Skeletal muscle tissue (tissue), 3 donors: ENCODE measurements at regions not wholly inside any gene's neighbourhood (a gene's known extent, or its start where the extent isn't known, plus 50 kb on each side); places are given as distances from the start of the nearest gene placed in this dataset.
"Not testable (repeated sequence)": the region's sequence is repeated elsewhere in the genome, so short reads cannot be mapped to it uniquely, and the experiment has no call there.

Experiments used
- H3K27ac ChIP-seq: one replicate; pipeline ENCODE4 v1.7.0; 2013; ENCODE audit warnings: mild to moderate bottlenecking, low read depth, low read length, inconsistent platforms
- H3K27me3 ChIP-seq, 3 donors: one replicate each; pipeline ENCODE4 v1.7.0; 2013; ENCODE audit warnings: low read length in 3 of 3; ENCODE audit not compliant: control insufficient read depth in 3 of 3, insufficient read depth in 3 of 3
- H3K36me3 ChIP-seq, 3 donors: one replicate each; pipeline ENCODE4 v1.7.0; 2013; ENCODE audit warnings: low read length in 3 of 3; ENCODE audit not compliant: control insufficient read depth in 3 of 3, insufficient read depth in 3 of 3
- H3K4me1 ChIP-seq, 3 donors: one replicate each; pipeline ENCODE4 v1.7.0; 2013; ENCODE audit warnings: low read length in 3 of 3, mild to moderate bottlenecking in 3 of 3; ENCODE audit not compliant: control insufficient read depth in 3 of 3, insufficient read depth in 3 of 3
- H3K4me3 ChIP-seq, 3 donors: one replicate each; pipeline ENCODE4 v1.7.0; 2013; ENCODE audit warnings: low read length in 3 of 3
- H3K9ac ChIP-seq, 3 donors: one replicate each; pipeline ENCODE4 v1.7.0; 2013; ENCODE audit warnings: low read length in 3 of 3, mild to moderate bottlenecking in 3 of 3, moderate library complexity in 2 of 3, low read depth in 1 of 3
- H3K9me3 ChIP-seq, 3 donors: one replicate each; pipeline ENCODE4 v1.7.0; 2013; ENCODE audit warnings: low read length in 3 of 3; ENCODE audit not compliant: control insufficient read depth in 3 of 3
- donor health status: Osteomylitis.

- no peak overlapping the region for H3K27ac ChIP-seq
- H3K9me3 ChIP-seq, result no peaks in the 10 kb centered on the region
- H3K9ac ChIP-seq, result no peak overlapping the region
- no peaks in the 10 kb centered on the region for H3K27me3 ChIP-seq
- H3K4me3 ChIP-seq, result no peak overlapping the region
- no peaks in the 10 kb centered on the region for H3K4me1 ChIP-seq
- H3K36me3 ChIP-seq, result no peaks in the 10 kb centered on the region
These were observed 429.4 kb upstream of the DIPK2B start for GRCh38 chrX:45630078-45630477.

- H3K9me3 ChIP-seq, result no peaks in the 10 kb centered on the region
- no peak overlapping the region for H3K27ac ChIP-seq
- no peak overlapping the region for H3K4me3 ChIP-seq
- H3K9ac ChIP-seq, result no peak overlapping the region
- no peaks in the 10 kb centered on the region for H3K36me3 ChIP-seq
- no peaks in the 10 kb centered on the region for H3K4me1 ChIP-seq
- H3K27me3 ChIP-seq, result peaks cover 0 to 5% (median 0%) of the 10 kb centered on the region in 3 donors
These were observed 427.4 kb upstream of the DIPK2B start for GRCh38 chrX:45628041-45628440.

DNA sequence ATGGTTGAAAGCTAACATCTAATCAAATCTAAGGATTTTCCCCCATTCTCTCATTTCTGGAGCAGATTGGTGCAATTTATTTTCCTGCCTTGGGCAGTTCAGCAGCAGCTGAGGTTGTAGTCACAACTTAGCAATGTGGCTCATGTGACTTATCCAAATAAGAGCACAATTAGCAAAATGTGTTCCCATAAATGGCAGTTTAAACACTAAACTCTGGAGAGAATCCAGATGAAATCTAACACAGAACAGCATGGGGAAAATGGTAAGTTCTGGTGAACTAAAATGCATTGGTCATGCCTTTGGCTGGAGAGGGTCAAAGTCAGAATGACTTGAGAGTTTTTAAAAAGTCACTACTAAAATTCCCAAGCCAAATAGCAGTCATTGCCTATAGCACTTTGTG lies 422.6 kb upstream of the DIPK2B start:
- no peak overlapping the region for H3K27ac ChIP-seq
- H3K4me3 ChIP-seq, result no peak overlapping the region
- no peaks in the 10 kb centered on the region for H3K9me3 ChIP-seq
- no peaks in the 10 kb centered on the region for H3K36me3 ChIP-seq
- peaks cover 0 to 5% (median 0%) of the 10 kb centered on the region in 3 donors for H3K27me3 ChIP-seq
- no peak overlapping the region for H3K9ac ChIP-seq
- no peaks in the 10 kb centered on the region for H3K4me1 ChIP-seq

GRCh38 chrX:45622538-45622937 lies 421.9 kb upstream of the DIPK2B start:
- no peaks in the 10 kb centered on the region for H3K9me3 ChIP-seq
- no peak overlapping the region for H3K4me3 ChIP-seq
- no peak overlapping the region for H3K9ac ChIP-seq

GRCh38 chrX:45622042-45622423 lies 421.4 kb upstream of the DIPK2B start:
- no peak overlapping the region for H3K9ac ChIP-seq
- no peak overlapping the region for H3K4me3 ChIP-seq
- peaks cover 0 to 5% (median 0%) of the 10 kb centered on the region in 3 donors for H3K27me3 ChIP-seq
- H3K36me3 ChIP-seq, result no peaks in the 10 kb centered on the region
- no peaks in the 10 kb centered on the region for H3K4me1 ChIP-seq
- no peaks in the 10 kb centered on the region for H3K9me3 ChIP-seq
- H3K27ac ChIP-seq, result no peak overlapping the region

More at GRCh38 chrX:45622538-45622937, 421.9 kb upstream of the DIPK2B start:
- Histone ChIP-seq H3K36me3 (no peaks in the 10 kb centered on the region), H3K27ac (no peak overlapping the region), H3K4me1 (no peaks in the 10 kb centered on the region), H3K27me3 (peaks cover 0 to 5% (median 0%) of the 10 kb centered on the region in 3 donors)

DNA sequence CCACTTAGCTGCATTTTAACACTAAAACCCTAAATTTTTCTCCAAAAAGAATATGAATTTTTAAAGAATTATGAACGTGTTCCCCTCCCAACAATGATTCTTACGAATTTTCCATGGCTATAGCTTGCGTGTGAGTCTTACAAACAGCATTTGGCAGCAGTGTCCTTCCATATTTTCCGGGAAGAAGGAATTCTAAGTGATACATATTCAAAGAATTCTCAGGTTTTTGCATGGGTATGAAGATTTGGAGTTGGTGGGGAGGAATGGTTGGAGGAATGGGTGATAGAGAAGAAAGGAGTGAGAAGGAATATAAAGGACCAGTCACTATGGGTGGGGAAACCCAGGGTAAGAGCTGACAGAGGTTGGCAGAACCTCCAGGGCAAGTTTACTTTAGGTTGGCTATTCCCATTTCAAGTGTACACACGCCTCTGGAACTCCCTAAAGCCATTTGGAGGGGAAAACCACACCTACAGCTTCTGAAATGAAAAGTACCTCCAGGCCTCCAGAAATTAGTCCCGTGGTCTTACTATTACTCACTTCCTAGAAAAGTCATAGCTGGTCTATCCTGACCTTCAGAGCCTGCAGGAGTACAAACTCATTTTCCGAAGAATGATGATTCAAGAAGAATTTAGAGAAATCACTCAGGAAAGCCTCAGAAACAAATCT lies 420.8 kb upstream of the DIPK2B start:
- no peak overlapping the region for H3K27ac ChIP-seq
- no peaks in the 10 kb centered on the region for H3K9me3 ChIP-seq
- H3K4me3 ChIP-seq, result no peak overlapping the region
- H3K36me3 ChIP-seq, result no peaks in the 10 kb centered on the region
- H3K9ac ChIP-seq, result no peak overlapping the region
- no peaks in the 10 kb centered on the region for H3K4me1 ChIP-seq
- peaks cover 0 to 5% (median 0%) of the 10 kb centered on the region in 3 donors for H3K27me3 ChIP-seq

DNA sequence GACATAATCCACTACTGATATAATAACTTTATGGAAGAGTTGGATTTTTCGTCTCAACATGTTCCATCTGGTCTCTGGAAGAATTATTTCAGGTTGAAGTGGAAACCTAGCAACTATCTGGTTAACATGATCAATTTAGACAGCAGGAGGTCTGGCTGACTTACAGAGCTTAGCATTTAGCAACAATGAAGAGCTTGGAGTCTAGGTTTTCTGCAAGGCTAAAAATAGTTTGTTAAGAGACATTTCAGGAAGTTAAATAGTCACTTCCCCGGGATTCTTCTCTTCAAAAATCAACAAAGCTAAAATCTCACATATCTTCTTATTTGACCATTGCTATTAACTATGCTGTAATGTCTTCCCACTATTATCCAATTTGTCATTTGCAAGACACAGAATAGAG lies 418.6 kb upstream of the DIPK2B start:
- Histone ChIP-seq H3K4me3 (no peak overlapping the region), H3K27me3 (peaks cover 0 to under 1% (median 0%) of the 10 kb centered on the region in 3 donors), H3K9me3 (no peaks in the 10 kb centered on the region), H3K27ac (no peak overlapping the region), H3K36me3 (no peaks in the 10 kb centered on the region), H3K4me1 (no peaks in the 10 kb centered on the region), H3K9ac (no peak overlapping the region)

DNA sequence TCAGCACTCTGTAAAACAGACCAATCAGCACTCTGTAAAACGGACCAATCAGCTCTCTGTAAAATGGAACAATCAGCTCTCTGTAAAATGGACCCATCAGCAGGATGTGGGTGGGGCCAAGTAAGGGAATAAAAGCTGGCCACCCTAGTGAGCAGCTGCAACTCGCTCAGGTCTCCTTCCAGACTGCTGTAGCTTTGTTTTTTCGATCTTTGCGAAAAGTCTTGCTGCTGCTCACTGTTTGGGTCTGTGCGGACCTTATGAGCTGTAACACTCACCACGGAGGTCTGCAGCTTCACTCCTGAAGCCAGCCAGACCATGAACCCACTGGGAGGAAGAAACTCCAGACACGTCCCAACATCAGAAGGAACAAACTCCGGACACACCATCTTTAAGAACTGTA lies 414.9 kb upstream of the DIPK2B start:
- not testable (repeated sequence) for H3K4me3 ChIP-seq, H3K27ac ChIP-seq, H3K36me3 ChIP-seq, H3K4me1 ChIP-seq, H3K9me3 ChIP-seq, H3K9ac ChIP-seq, H3K27me3 ChIP-seq

GRCh38 chrX:45614853-45615252 lies 414.2 kb upstream of the DIPK2B start:
- Histone ChIP-seq H3K9ac (no peak overlapping the region), H3K36me3 (no peaks in the 10 kb centered on the region), H3K27ac (no peak overlapping the region), H3K4me3 (no peak overlapping the region), H3K4me1 (no peaks in the 10 kb centered on the region), H3K27me3 (no peaks in the 10 kb centered on the region), H3K9me3 (no peaks in the 10 kb centered on the region)

DNA sequence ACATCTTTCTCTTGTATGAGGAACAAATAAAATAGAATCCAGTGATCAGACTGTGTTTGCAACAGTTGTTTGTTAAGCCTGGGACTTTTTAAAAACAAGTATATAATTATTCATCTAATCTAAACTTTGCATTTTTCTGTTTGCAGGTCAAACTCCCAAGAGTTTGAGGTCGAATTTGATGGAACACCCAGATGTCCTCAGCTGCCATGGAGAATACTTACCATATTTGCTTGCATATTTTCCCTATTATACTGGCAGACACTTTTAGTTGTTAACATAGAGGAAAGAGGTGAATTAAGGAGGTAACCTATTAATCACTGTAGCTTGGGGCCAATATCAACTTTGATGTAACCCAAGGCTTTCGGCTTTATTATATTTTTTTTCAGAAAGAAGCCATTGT lies 401.5 kb upstream of the DIPK2B start:
- H3K9me3 ChIP-seq, result peaks cover 0 to 2% (median 0%) of the 10 kb centered on the region in 3 donors
- H3K4me1 ChIP-seq, result no peaks in the 10 kb centered on the region
- H3K27me3 ChIP-seq, result no peaks in the 10 kb centered on the region
- H3K27ac ChIP-seq, result no peak overlapping the region
- no peaks in the 10 kb centered on the region for H3K36me3 ChIP-seq
- H3K9ac ChIP-seq, result no peak overlapping the region
- no peak overlapping the region for H3K4me3 ChIP-seq
